Dedifferentiated amniotic fluid mesenchymal stem cell (primary cell): ENCODE measurements at regions not wholly inside any gene's neighbourhood (a gene's known extent, or its start where the extent isn't known, plus 50 kb on each side); places are given as distances from the start of the nearest gene placed in this dataset.

Source experiments
- DNase-seq: peaks from one replicate; pipeline ENCODE4 v3.0.0-alpha.2; 2016; ENCODE audit errors: extremely low spot score

- no peak for DNase-seq
Observed at GRCh38 chr14:80446356-80446755, 235.1 kb upstream of the DIO2 start.

GRCh38 chr14:80445605-80446004 is 234.3 kb upstream of the DIO2 start:
- no peak for DNase-seq

- DNase-seq: no peak
Observed at GRCh38 chr14:80434574-80435321, 223.4 kb upstream of the DIO2 start.

GRCh38 chr14:80433811-80434210 is 222.5 kb upstream of the DIO2 start:
- DNase-seq: no peak

GRCh38 chr14:80428671-80429070 is 217.4 kb upstream of the DIO2 start:
- no peak for DNase-seq

GRCh38 chr14:80428171-80428570 is 216.9 kb upstream of the DIO2 start:
- DNase-seq: peak; percentile 21

- DNase-seq: no peak
Observed at GRCh38 chr14:80427101-80427500, 215.8 kb upstream of the DIO2 start.

GRCh38 chr14:80426683-80427082 is 215.4 kb upstream of the DIO2 start:
- no peak for DNase-seq

GRCh38 chr14:80425686-80426085 is 214.4 kb upstream of the DIO2 start:
- peak; percentile 90 for DNase-seq

GRCh38 chr14:80419769-80420168 is 208.5 kb upstream of the DIO2 start:
- no peak for DNase-seq

- no peak for DNase-seq
Observed at GRCh38 chr14:80419345-80419744, 208.0 kb upstream of the DIO2 start.

- DNase-seq: no peak
Observed at GRCh38 chr14:80415636-80416035, 204.3 kb upstream of the DIO2 start.

- DNase-seq: no peak
Observed at GRCh38 chr14:80414080-80414479, 202.8 kb upstream of the DIO2 start.

GRCh38 chr14:80404413-80404812 is 193.1 kb upstream of the DIO2 start:
- no peak for DNase-seq

GRCh38 chr14:80403036-80403435 is 191.7 kb upstream of the DIO2 start:
- no peak for DNase-seq

- no peak for DNase-seq
Observed at GRCh38 chr14:80395031-80395430, 183.7 kb upstream of the DIO2 start.

GRCh38 chr14:80393766-80394165 is 182.5 kb upstream of the DIO2 start:
- no peak for DNase-seq

GRCh38 chr14:80390906-80391305 is 179.6 kb upstream of the DIO2 start:
- DNase-seq: no peak

- peak; percentile 85 for DNase-seq
Observed at GRCh38 chr14:80388980-80389711, 177.8 kb upstream of the DIO2 start.

GRCh38 chr14:80387563-80387981 is 176.3 kb upstream of the DIO2 start:
- DNase-seq: no peak

- no peak for DNase-seq
Observed at GRCh38 chr14:80385336-80385735, 174.0 kb upstream of the DIO2 start.

- DNase-seq: no peak
Observed at GRCh38 chr14:80383223-80383622, 171.9 kb upstream of the DIO2 start.

- no peak for DNase-seq
Observed at GRCh38 chr14:80381807-80382363, 170.6 kb upstream of the DIO2 start.
